HG03457 (cell line): ENCODE measurements at regions not wholly inside any gene's neighbourhood (a gene's known extent, or its start where the extent isn't known, plus 50 kb on each side); places are given as distances from the start of the nearest gene placed in this dataset.

Experiments used
- ATAC-seq: cut with Tn5 transposase; IDR thresholded peaks from one replicate; pipeline ENCODE4 v1.9.1; 2021; ENCODE audit warnings: moderate number of reproducible peaks; ENCODE audit not compliant: unreplicated experiment

DNA sequence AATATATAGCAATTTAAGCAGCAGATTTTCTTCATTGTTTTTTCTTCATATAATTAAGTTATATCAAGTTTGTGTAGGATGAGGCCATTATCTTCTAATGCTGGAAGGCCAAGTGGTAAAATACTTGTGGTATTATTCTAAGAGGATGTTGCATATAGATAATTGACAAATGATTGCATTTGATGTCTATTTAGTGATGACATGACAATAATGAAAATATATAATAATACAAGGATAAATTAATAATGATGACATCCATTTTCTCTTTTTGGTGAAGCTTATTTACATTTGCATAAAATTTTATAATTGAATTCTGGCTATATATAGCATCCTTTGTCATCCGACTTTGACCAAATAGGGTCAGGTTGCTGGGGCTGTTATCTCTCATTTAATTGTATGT lies 195.4 kb upstream of the KCNJ16 start:
- no peak for ATAC-seq

DNA sequence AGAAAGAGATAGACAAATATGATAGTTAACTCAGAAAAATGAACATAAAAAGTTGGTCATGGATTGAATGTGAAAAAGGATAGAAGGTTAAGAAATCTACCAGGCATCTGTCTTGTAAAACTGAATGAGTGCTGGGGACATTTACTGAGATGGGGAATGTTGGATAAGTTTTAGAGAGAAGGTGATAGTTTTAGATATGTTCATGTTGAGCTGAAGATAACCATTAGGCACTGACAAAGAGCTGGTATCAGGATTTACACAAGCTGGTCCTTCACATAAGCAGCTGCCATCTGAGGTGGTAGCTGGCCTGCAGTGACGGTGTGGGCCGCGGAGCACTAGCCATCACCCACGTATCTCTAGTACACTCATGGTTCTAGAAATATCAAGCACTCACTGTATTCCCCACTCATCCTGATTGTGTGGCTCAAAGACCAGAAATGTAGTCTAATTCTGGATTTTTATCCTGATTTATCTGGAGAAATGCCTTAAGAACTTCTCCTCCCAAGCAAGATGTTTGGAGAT lies 194.4 kb upstream of the KCNJ16 start:
- no peak for ATAC-seq

DNA sequence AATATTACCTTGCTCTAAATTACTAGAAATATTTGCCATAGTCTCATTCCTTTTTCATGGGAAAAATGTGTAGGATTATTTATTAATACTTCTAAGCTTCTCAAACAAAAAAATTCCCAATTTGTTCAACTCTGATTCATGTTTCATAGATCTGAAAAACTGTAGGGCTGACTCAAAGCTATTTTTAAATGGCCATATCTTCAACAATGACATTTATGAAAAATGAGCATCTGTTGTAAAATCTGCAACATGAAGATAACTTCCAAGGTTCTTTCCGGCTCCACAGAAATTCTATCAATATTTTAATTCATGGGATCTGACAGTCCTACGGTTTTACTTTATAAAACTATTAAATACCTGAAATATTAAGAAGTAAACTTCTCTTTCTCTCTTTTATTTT lies 192.7 kb upstream of the KCNJ16 start:
- ATAC-seq, result no peak

GRCh38 chr17:69883120-69883519 lies 191.9 kb upstream of the KCNJ16 start:
- no peak for ATAC-seq

GRCh38 chr17:69884356-69884755 lies 190.7 kb upstream of the KCNJ16 start:
- no peak for ATAC-seq

DNA sequence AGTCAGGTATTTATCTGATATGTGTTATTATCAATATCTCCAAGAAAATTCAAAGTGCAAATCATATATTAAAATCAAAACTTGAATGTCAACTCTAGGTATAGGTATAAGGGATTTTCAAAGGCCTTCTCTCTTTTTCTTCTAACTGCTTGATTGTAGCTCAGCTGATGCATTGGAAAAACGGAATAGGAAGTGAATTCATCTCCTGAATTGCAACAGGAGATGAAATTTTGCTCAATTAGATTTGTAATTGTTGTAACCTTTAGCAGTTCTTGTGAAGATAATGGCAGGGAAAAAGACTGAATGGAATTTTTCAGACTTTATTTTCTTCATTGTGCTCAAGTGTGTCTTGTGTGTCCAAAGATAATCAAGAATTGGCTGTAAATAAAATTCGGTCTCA lies 190.2 kb upstream of the KCNJ16 start:
- no peak for ATAC-seq

GRCh38 chr17:69898601-69899000 lies 176.4 kb upstream of the KCNJ16 start:
- no peak for ATAC-seq

- ATAC-seq, result no peak
Observed at GRCh38 chr17:69900101-69900500, 174.9 kb upstream of the KCNJ16 start.

GRCh38 chr17:69900829-69901228 lies 174.2 kb upstream of the KCNJ16 start:
- no peak for ATAC-seq

DNA sequence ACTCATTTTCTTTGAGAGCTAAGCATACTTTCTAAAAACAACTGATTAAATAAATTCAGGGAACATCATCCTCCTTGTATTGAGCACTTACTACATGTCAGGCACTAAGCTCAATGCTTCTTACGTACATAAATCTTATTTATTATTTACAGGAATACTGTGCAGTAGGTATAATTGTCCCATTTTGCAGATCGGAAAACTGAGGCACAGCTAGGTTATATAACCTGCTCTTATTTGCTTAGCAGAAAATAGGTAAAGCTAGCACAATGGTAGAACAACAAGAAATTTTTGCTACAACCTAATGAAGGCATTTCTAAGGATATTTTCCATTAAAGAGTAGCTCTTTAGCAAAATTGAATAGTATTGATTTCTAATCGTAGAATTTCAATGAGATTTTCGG lies 168.7 kb upstream of the KCNJ16 start:
- no peak for ATAC-seq

- ATAC-seq, result no peak
Observed at GRCh38 chr17:69907132-69907847, 167.7 kb upstream of the KCNJ16 start.

- ATAC-seq, result no peak
Observed at GRCh38 chr17:69908626-69909368, 166.2 kb upstream of the KCNJ16 start.

GRCh38 chr17:69909389-69909788 lies 165.6 kb upstream of the KCNJ16 start:
- ATAC-seq, result no peak

- no peak for ATAC-seq
Observed at GRCh38 chr17:69912805-69913204, 162.2 kb upstream of the KCNJ16 start.

DNA sequence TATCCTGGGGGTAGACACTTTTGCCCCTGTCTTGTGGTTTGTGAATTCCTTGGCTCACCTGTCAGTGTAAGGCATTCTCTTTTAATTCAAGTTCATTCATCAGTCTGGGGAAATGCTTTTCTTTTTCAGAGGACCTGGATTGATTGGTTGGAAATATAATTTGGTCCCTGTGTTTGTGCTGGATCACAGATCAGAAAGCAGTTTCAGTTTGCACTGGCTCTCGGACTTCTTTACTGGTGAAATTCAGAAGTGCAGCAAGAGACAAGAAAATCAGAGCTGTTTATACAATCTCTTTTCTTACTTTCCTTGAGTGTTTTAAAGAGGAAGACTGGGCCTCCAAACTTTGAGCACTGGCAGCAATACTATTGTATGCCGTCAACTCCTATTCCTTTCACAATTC lies 161.8 kb upstream of the KCNJ16 start:
- no peak for ATAC-seq

DNA sequence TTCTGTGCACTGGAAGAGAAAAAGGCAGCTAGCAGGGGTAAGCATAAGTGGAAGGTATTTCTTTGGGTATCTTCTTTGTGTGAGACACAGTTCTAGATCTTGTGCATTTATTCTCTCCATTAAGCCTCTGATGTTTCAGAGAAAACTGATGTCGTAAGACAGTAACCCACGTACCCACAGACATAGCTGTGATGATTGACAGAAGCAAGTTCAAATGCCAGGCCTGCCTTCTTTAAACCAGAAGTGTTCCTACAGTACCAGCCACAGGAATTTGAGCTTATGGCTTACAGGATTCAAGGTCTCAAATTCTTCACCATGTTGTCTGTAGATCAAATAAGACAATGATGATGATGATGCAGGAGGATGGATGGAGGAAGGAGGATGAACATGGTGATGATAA lies 161.4 kb upstream of the KCNJ16 start:
- no peak for ATAC-seq

- ATAC-seq, result no peak
Observed at GRCh38 chr17:69914520-69914919, 160.5 kb upstream of the KCNJ16 start.

DNA sequence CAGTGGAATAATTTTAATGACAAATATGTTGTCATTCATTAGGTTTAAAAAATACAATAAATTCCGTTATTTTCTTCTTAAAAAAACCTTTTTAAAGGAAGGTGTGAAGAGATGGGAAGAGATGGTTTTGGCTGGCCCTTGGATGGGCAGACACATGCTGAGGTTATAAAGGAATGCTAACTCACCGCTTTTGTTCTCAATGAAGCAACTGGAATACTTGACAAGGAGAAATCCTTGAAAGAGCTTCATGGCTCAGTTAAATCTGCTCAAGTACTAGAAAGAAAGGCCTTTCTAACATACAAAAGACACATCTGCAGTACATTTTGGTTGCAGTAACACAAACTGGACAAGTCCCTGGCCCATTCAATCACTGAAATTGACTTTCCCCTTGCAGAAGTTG lies 158.3 kb upstream of the KCNJ16 start:
- no peak for ATAC-seq

DNA sequence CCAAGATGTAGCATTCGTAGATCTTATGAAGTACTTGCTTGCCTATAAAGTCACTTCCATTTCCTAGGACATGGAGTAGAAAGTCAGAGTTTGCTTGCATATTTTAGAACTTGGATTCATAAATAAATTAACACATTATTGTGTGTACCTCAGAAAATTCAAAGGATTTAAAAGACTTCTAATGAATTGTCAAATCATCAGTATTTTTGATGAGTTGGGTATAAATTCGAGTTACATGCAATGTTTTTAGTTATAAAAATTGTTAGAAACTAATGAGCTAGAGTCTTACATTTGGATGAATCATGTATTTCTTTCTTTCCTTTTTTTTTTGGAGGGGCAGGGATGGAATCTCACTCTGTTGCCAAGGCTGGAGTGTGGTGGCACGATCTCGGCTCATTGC lies 156.9 kb upstream of the KCNJ16 start:
- ATAC-seq, result no peak

DNA sequence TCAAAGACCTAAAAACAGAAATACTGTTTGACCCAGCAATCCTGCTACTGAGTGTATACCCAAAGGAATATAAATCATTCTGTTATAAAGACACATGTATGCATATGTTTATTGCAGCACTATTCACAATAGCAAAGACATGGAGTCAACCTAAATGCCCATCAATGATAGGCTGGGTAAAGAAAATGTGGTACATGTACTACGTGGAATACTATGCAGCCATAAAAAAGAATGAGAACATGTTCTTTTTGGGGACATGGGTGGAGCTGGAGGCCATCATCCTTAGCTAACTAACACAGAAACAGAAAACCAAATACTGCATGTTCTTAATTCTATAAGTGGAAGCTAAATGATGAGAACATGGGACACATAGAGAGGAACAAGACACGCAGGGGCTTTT lies 155.2 kb upstream of the KCNJ16 start:
- ATAC-seq, result no peak

DNA sequence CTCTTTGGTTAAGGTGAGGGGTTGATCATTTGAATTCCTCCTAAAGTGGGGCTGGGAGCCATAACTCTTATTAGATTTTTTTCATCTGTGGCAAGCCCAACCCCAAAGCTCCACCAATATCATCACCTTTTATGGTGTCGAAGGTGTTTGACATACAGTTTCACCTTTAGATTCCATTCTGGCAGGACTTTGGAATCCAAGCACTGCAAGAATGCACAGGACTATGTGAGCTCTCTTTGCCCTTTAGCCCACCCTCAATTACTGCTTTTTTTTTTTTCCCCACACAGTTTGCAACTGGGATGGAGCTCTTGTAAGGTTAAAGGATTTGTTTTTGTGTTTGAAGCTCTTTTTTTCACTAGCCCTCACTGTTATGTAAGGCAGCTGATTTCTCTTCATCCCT lies 154.0 kb upstream of the KCNJ16 start:
- ATAC-seq, result no peak

- ATAC-seq, result no peak
Observed at GRCh38 chr17:69928611-69929010, 146.4 kb upstream of the KCNJ16 start.
